Retina (tissue), 1 donor: ENCODE measurements at regions not wholly inside any gene's neighbourhood (a gene's known extent, or its start where the extent isn't known, plus 50 kb on each side); places are given as distances from the start of the nearest gene placed in this dataset.

Experiments
- DNase-seq: peaks from one replicate; pipeline ENCODE4 v3.0.0-alpha.2; 2016

GRCh38 chr11:115873813-115874212, 369.6 kb upstream of the CADM1 start:
- DNase-seq: no peak

GRCh38 chr11:115872416-115872815, 368.2 kb upstream of the CADM1 start:
- no peak for DNase-seq

- peak; percentile 17 for DNase-seq
Measured at GRCh38 chr11:115871161-115871760, 367.0 kb upstream of the CADM1 start.

- peak; percentile 59 for DNase-seq
Measured at GRCh38 chr11:115869780-115870431, 365.7 kb upstream of the CADM1 start.

GRCh38 chr11:115869131-115869530, 364.9 kb upstream of the CADM1 start:
- DNase-seq: no peak

- no peak for DNase-seq
Measured at GRCh38 chr11:115860246-115860645, 356.0 kb upstream of the CADM1 start.

GRCh38 chr11:115848611-115849010, 344.4 kb upstream of the CADM1 start:
- no peak for DNase-seq

GRCh38 chr11:115848080-115848479, 343.9 kb upstream of the CADM1 start:
- DNase-seq: no peak

- DNase-seq: no peak
Measured at GRCh38 chr11:115845872-115846271, 341.7 kb upstream of the CADM1 start.

GRCh38 chr11:115843685-115844084, 339.5 kb upstream of the CADM1 start:
- no peak for DNase-seq

GRCh38 chr11:115843111-115843510, 338.9 kb upstream of the CADM1 start:
- no peak for DNase-seq

- no peak for DNase-seq
Measured at GRCh38 chr11:115820026-115820425, 315.8 kb upstream of the CADM1 start.

GRCh38 chr11:115819014-115819413, 314.8 kb upstream of the CADM1 start:
- no peak for DNase-seq

- no peak for DNase-seq
Measured at GRCh38 chr11:115817844-115818468, 313.7 kb upstream of the CADM1 start.

- no peak for DNase-seq
Measured at GRCh38 chr11:115808351-115808940, 304.2 kb upstream of the CADM1 start.

GRCh38 chr11:115806056-115806455, 301.8 kb upstream of the CADM1 start:
- DNase-seq: no peak

GRCh38 chr11:115803073-115803740, 299.0 kb upstream of the CADM1 start:
- DNase-seq: no peak

- no peak for DNase-seq
Measured at GRCh38 chr11:115802641-115803040, 298.4 kb upstream of the CADM1 start.

GRCh38 chr11:115792903-115793302, 288.7 kb upstream of the CADM1 start:
- DNase-seq: no peak

- DNase-seq: no peak
Measured at GRCh38 chr11:115787302-115787701, 283.1 kb upstream of the CADM1 start.

- DNase-seq: no peak
Measured at GRCh38 chr11:115784796-115785521, 280.7 kb upstream of the CADM1 start.

- DNase-seq: no peak
Measured at GRCh38 chr11:115780646-115781362, 276.6 kb upstream of the CADM1 start.
